Motor neuron (in vitro differentiated cells): ENCODE measurements at regions not wholly inside any gene's neighbourhood (a gene's known extent, or its start where the extent isn't known, plus 50 kb on each side); places are given as distances from the start of the nearest gene placed in this dataset.
"Not testable (repeated sequence)": the region's sequence is repeated elsewhere in the genome, so short reads cannot be mapped to it uniquely, and the experiment has no call there.

ENCODE experiments used
- ATAC-seq, 8 experiments: fragments of 200-7000 bp; cut with Tn5 transposase; replicated peaks in 6 of 8; 2 replicates each; pipeline ENCODE4 v1.8.0; 2021; ENCODE audit warnings: mild to moderate bottlenecking in 8 of 8, moderate library complexity in 8 of 8
- H3K27ac ChIP-seq, 2 donors: fragments of 250-450 bp; sonication (Bioruptor Pico); 2 replicates each; pipeline ENCODE4 v1.9.0; 2021; ENCODE audit warnings: antibody characterized with exemption in 2 of 2, mild to moderate bottlenecking in 2 of 2, moderate library complexity in 1 of 2
- H3K4me1 ChIP-seq, 2 donors: fragments of 250-450 bp; sonication (Bioruptor Pico); replicated peaks in 1 of 2; 2 replicates each; pipeline ENCODE4 v1.6.1; 2021; ENCODE audit warnings: antibody characterized with exemption in 2 of 2, mild to moderate bottlenecking in 2 of 2, moderate library complexity in 1 of 2
- H3K4me3 ChIP-seq, 5 donors: fragments of 250-450 bp; sonication (Bioruptor Pico); 2 replicates each; pipeline ENCODE4 v1.9.0; 2021; ENCODE audit warnings: antibody characterized with exemption in 5 of 5, mild to moderate bottlenecking in 5 of 5, moderate library complexity in 4 of 5
- WGBS, 10 experiments: fragments of 450-650 bp; shearing (Covaris generic); methylation state at CpG; one replicate each; pipeline ENCODE4 v1.0.0; 2022; 5-methylcytosine and 5-hydroxymethylcytosine counted together
- in situ Hi-C, 9 experiments: fragments of 400-800 bp; cut with MboI; loops; one replicate each; pipeline ENCODE4 v1.15.0; 2021; ENCODE audit warnings: low sequenced_read_pairs in 9 of 9, low pct_unique_long_range_greater_than_20kb in 2 of 9; ENCODE audit not compliant: unreplicated experiment in 9 of 9

GRCh38 chr6:92979281-92979680, 440.1 kb downstream of the EPHA7 start:
- no peak for ATAC-seq
- H3K27ac ChIP-seq: no peak overlapping the region
- in situ Hi-C loops: no loop called here
- no peak overlapping the region for H3K4me3 ChIP-seq
- WGBS, 10 experiments: 41 to 100% (median 80%) methylated on average over 1 to 2 of the region's 2 CpGs; no CpG with 5 or more reads in 3 of the 10 experiments
- no peaks in the 10 kb centered on the region for H3K4me1 ChIP-seq

- no peak overlapping the region for H3K27ac ChIP-seq
- 0 to 100% (median 71%) methylated on average over 1 of the region's 1 CpG for WGBS, 10 experiments
- no peak overlapping the region for H3K4me3 ChIP-seq
- ATAC-seq: no peak
- in situ Hi-C loops: no loop called here
- no peaks in the 10 kb centered on the region for H3K4me1 ChIP-seq
Observed at GRCh38 chr6:92977018-92977417, 442.3 kb downstream of the EPHA7 start.

GRCh38 chr6:92967362-92967761, 452.0 kb downstream of the EPHA7 start:
- no peak overlapping the region for H3K27ac ChIP-seq
- no peak for ATAC-seq
- in situ Hi-C loops: no loop called here
- no peak overlapping the region for H3K4me3 ChIP-seq
- H3K4me1 ChIP-seq: peaks cover 2 to 3% of the 10 kb centered on the region in 2 donors

- H3K27ac ChIP-seq: no peak overlapping the region
- peaks cover 2 to 3% of the 10 kb centered on the region in 2 donors for H3K4me1 ChIP-seq
- in situ Hi-C loops: no loop called here
- ATAC-seq: no peak
- WGBS, 10 experiments: 0 to 90% (median 42%) methylated on average over 1 of the region's 1 CpG; no CpG with 5 or more reads in 4 of the 10 experiments
- H3K4me3 ChIP-seq: no peak overlapping the region
Observed at GRCh38 chr6:92962846-92963245, 456.5 kb downstream of the EPHA7 start.

- H3K4me3 ChIP-seq, ATAC-seq, H3K27ac ChIP-seq, in situ Hi-C loops, H3K4me1 ChIP-seq: not testable (repeated sequence)
- WGBS, 10 experiments: 0 to 60% (median 40%) methylated on average over 1 of the region's 7 CpGs; no CpG with 5 or more reads in 7 of the 10 experiments
Observed at GRCh38 chr6:92952111-92952510, 467.2 kb downstream of the EPHA7 start.

- 0 to 100% (median 100%) methylated on average over 1 to 3 of the region's 3 CpGs; no CpG with 5 or more reads in 3 of the 10 experiments for WGBS, 10 experiments
- peak in 2 of 8 experiments; percentile 78 to 97 for ATAC-seq
- in situ Hi-C loops: no loop called here
- Histone ChIP-seq H3K4me1 (peaks cover 0 to 4% of the 10 kb centered on the region in 2 donors), H3K27ac (no peak overlapping the region), H3K4me3 (no peak overlapping the region)
Observed at GRCh38 chr6:92945799-92946198, 473.6 kb downstream of the EPHA7 start.

GRCh38 chr6:92944132-92944531, 475.2 kb downstream of the EPHA7 start:
- Histone ChIP-seq H3K4me3 (no peak overlapping the region), H3K4me1 (peaks cover 0 to 4% of the 10 kb centered on the region in 2 donors), H3K27ac (no peak overlapping the region)
- WGBS, 10 experiments: 17 to 60% (median 35%) methylated on average over 1 of the region's 1 CpG; no CpG with 5 or more reads in 4 of the 10 experiments
- peak in 1 of 8 experiments; percentile 61 for ATAC-seq
- in situ Hi-C loops: no loop called here

- in situ Hi-C loops: no loop called here
- Histone ChIP-seq H3K4me3 (no peak overlapping the region), H3K27ac (no peak overlapping the region), H3K4me1 (peaks cover 0 to 4% of the 10 kb centered on the region in 2 donors)
- no peak for ATAC-seq
Observed at GRCh38 chr6:92942549-92942948, 476.8 kb downstream of the EPHA7 start.

- Histone ChIP-seq H3K4me1 (peaks cover 5 to 6% of the 10 kb centered on the region in 2 donors), H3K4me3 (no peak overlapping the region), H3K27ac (no peak overlapping the region)
- 0 to 100% (median 75%) methylated on average over 1 of the region's 1 CpG; no CpG with 5 or more reads in 5 of the 10 experiments for WGBS, 10 experiments
- in situ Hi-C loops: no loop called here
- ATAC-seq: no peak
Observed at GRCh38 chr6:92934625-92935024, 484.7 kb downstream of the EPHA7 start.

GRCh38 chr6:92930171-92930570, 489.2 kb downstream of the EPHA7 start:
- in situ Hi-C loops: no loop called here
- H3K4me1 ChIP-seq: peaks cover 5 to 9% of the 10 kb centered on the region in 2 donors
- H3K27ac ChIP-seq: peak overlapping the region in 1 of 2 donors; percentile 14
- H3K4me3 ChIP-seq: no peak overlapping the region
- 0 to 49% (median 12%) methylated on average over 3 to 5 of the region's 5 CpGs for WGBS, 10 experiments
- peak in 5 of 8 experiments; percentile 60 to 90 (median 64) for ATAC-seq

- WGBS, 10 experiments: 9 to 94% (median 43%) methylated on average over 1 to 4 of the region's 5 CpGs; no CpG with 5 or more reads in 3 of the 10 experiments
- H3K4me3 ChIP-seq: no peak overlapping the region
- no peak overlapping the region for H3K27ac ChIP-seq
- in situ Hi-C loops: no loop called here
- no peaks in the 10 kb centered on the region for H3K4me1 ChIP-seq
- peak in 1 of 8 experiments; percentile 15 for ATAC-seq
Observed at GRCh38 chr6:92922216-92922806, 497.0 kb downstream of the EPHA7 start.

GRCh38 chr6:92915466-92915865, 503.9 kb downstream of the EPHA7 start:
- H3K4me3 ChIP-seq: no peak overlapping the region
- H3K27ac ChIP-seq: no peak overlapping the region
- no peak for ATAC-seq
- no peaks in the 10 kb centered on the region for H3K4me1 ChIP-seq
- in situ Hi-C loops: no loop called here
- WGBS, 10 experiments: 22 to 100% (median 88%) methylated on average over 1 to 2 of the region's 2 CpGs; no CpG with 5 or more reads in 1 of the 10 experiments

GRCh38 chr6:92911301-92911700, 508.1 kb downstream of the EPHA7 start:
- no peaks in the 10 kb centered on the region for H3K4me1 ChIP-seq
- H3K27ac ChIP-seq: no peak overlapping the region
- ATAC-seq: no peak
- in situ Hi-C loops: no loop called here
- WGBS, 10 experiments: 57 to 100% (median 80%) methylated on average over 1 of the region's 1 CpG; no CpG with 5 or more reads in 3 of the 10 experiments
- no peak overlapping the region for H3K4me3 ChIP-seq

- no peak overlapping the region for H3K27ac ChIP-seq
- H3K4me3 ChIP-seq: no peak overlapping the region
- no peaks in the 10 kb centered on the region for H3K4me1 ChIP-seq
- WGBS, 10 experiments: 0 to 82% (median 69%) methylated on average over 1 of the region's 1 CpG; no CpG with 5 or more reads in 1 of the 10 experiments
- ATAC-seq: no peak
- in situ Hi-C loops: no loop called here
Observed at GRCh38 chr6:92910646-92911045, 508.7 kb downstream of the EPHA7 start.
